IPS-18c (cell line): ENCODE measurements at regions not wholly inside any gene's neighbourhood (a gene's known extent, or its start where the extent isn't known, plus 50 kb on each side); places are given as distances from the start of the nearest gene placed in this dataset.

Experiments
- H3K4me3 ChIP-seq: 2 replicates; pipeline ENCODE4 v1.7.0; 2013; ENCODE audit warnings: low read depth, mild to moderate bottlenecking, low read length, moderate library complexity; ENCODE audit not compliant: insufficient read depth
- H3K9me3 ChIP-seq: one replicate; pipeline ENCODE4 v1.6.1; 2013; ENCODE audit warnings: mild to moderate bottlenecking, low read length, moderate library complexity; ENCODE audit not compliant: control insufficient read depth, insufficient read depth

DNA sequence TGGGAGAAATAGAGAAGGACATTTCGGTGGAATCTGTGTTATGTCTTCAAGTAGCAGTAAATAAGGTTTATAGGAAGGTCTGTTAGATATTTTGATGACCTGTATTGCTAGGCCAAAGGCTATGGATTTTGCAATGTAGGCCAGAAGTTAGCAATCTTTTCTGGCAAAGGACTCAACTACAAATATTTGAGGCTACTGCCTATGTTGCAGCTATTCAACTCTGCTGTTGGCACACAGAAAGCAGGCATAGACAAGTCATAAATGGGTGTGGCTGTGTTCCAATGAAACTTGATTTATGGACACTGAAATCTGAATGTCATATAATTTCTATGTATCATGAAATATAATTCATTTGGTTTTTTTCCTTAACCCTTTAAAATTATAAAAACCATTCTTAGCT is 438.7 kb upstream of the C2CD4B start:
- peaks cover 2% of the 10 kb centered on the region for H3K9me3 ChIP-seq
- H3K4me3 ChIP-seq = no peak overlapping the region

- Histone ChIP-seq H3K9me3 (peaks cover 2% of the 10 kb centered on the region), H3K4me3 (no peak overlapping the region)
These were observed 437.3 kb upstream of the TPM1 start for GRCh38 chr15:62605282-62605681.

GRCh38 chr15:62606376-62607113 is 436.0 kb upstream of the TPM1 start:
- Histone ChIP-seq H3K9me3 (peaks cover 2% of the 10 kb centered on the region), H3K4me3 (no peak overlapping the region)

GRCh38 chr15:62607114-62607462 is 435.5 kb upstream of the TPM1 start:
- Histone ChIP-seq H3K9me3 (peaks cover 2% of the 10 kb centered on the region), H3K4me3 (no peak overlapping the region)

- peaks cover 2% of the 10 kb centered on the region for H3K9me3 ChIP-seq
- no peak overlapping the region for H3K4me3 ChIP-seq
These were observed 434.9 kb upstream of the TPM1 start for GRCh38 chr15:62607643-62608042.

DNA sequence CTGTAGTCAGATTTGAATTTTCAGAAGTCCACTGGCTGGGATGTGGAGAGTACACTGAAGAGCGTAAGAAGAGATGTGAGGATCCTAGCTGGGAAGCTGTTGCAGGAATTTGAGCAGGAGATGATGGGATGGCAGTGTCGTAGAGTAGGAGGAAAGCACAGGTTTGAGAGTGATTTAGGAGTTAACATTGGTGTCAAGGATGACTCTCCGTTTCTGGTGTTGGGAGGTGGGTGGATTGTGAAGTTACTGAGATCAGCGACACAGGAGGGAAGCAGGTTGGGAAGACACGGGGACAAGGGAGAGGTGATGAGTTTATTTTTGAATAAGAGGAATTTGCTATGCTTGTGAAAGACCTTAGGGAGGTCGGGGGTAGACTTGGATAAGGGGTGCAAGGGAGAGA is 434.2 kb upstream of the TPM1 start:
- H3K9me3 ChIP-seq = peaks cover 2% of the 10 kb centered on the region

GRCh38 chr15:62610265-62610869 is 432.2 kb upstream of the TPM1 start:
- H3K9me3 ChIP-seq = peaks cover 2% of the 10 kb centered on the region
- no peak overlapping the region for H3K4me3 ChIP-seq

More for the DNA sequence above, 434.2 kb upstream of the TPM1 start:
- H3K4me3 ChIP-seq = no peak overlapping the region

DNA sequence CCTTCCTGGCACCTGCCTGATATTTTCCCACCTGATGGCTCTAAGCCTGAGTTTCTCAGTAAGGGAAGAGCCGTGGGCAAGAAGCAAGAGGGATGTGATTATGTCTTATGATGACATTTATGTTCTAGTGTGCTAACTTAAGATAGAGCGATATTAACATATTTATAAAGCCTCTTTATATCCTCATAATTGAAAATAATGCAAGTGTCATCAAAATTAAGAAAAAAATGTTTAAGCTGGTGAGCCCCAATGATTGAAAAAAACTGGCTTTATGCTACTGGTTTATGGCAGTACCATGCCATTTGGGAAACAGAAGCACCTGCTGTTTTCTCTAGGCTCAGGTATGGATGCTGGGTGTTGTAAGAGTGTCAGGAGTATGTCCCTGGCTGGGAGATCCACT is 431.5 kb upstream of the TPM1 start:
- H3K9me3 ChIP-seq = peaks cover under 1% of the 10 kb centered on the region
- H3K4me3 ChIP-seq = no peak overlapping the region

DNA sequence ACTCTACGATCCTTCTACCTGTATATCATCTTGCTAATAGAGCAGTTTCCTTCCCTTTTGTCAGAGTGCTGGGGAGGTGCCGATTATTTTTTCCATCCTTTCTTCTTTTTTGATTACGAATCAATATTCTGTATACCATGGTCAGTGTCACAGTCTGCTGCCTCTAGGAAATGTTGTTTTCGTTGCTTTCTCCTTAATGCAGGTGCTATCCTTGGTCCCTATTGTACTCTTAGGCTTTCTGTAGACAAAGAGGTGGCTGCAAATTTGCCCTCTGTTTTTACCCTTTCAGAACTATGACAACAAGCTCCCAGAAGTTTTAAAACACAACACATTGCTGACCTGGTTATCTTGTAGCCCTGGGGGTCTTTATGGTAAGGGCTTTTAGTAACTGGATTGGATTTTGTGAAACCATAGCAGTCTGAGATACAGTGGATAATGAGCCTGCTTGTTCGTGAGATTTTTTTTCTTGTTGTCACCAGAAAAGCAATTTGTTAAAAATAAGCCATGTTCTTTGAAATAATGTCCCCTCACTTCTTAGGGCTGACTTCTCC is 430.3 kb upstream of the TPM1 start:
- Histone ChIP-seq H3K9me3 (no peaks in the 10 kb centered on the region), H3K4me3 (no peak overlapping the region)

- no peak overlapping the region for H3K4me3 ChIP-seq
These were observed 429.8 kb upstream of the TPM1 start for GRCh38 chr15:62612771-62613170.

DNA sequence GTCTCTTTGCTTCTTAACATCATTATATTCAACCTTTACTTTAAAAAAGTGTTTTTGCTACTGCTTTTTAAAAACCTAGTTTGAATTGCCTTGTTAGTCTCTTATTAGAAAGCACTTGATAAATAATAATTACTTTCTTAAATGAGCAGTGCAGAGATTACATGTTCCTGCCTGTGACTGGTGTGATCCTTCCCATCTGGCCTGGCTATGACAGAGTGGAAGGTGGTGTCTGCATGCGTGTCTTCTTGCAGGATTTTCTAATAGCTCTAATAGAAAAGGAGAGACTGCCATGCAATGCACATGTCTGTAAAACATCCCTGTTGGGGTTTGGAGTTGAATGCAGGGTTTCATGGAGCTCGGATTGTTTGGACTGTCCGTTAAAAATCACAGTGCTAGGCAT is 425.8 kb upstream of the TPM1 start:
- Histone ChIP-seq H3K9me3 (no peaks in the 10 kb centered on the region), H3K4me3 (no peak overlapping the region)

More at GRCh38 chr15:62612771-62613170, 429.8 kb upstream of the TPM1 start:
- H3K9me3 ChIP-seq = no peaks in the 10 kb centered on the region

GRCh38 chr15:62617741-62618140 is 424.8 kb upstream of the TPM1 start:
- no peaks in the 10 kb centered on the region for H3K9me3 ChIP-seq
- no peak overlapping the region for H3K4me3 ChIP-seq

DNA sequence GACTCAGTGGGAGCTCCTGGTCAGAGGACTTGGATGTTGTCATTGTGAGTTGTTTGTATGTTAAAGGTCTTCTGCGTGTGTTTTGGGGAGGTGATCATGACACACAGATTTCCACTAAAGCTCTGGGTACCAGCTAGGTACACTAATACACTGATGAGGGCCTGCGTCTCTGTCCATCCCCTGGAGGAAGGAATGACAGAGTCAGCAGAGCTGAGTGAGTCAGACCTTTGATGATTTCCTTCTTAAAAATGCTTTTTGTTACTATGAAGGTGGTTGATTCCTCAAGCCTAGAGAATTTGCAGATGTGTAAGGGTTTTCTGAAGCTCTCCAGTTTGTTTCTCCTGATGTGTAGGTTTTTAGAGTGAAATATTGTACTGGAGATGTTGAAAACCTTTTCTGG is 424.1 kb upstream of the TPM1 start:
- Histone ChIP-seq H3K4me3 (no peak overlapping the region), H3K9me3 (no peaks in the 10 kb centered on the region)

- Histone ChIP-seq H3K4me3 (no peak overlapping the region), H3K9me3 (no peaks in the 10 kb centered on the region)
These were observed 423.6 kb upstream of the TPM1 start for GRCh38 chr15:62618846-62619504.

- Histone ChIP-seq H3K9me3 (no peaks in the 10 kb centered on the region), H3K4me3 (no peak overlapping the region)
These were observed 423.0 kb upstream of the TPM1 start for GRCh38 chr15:62619526-62619925.

DNA sequence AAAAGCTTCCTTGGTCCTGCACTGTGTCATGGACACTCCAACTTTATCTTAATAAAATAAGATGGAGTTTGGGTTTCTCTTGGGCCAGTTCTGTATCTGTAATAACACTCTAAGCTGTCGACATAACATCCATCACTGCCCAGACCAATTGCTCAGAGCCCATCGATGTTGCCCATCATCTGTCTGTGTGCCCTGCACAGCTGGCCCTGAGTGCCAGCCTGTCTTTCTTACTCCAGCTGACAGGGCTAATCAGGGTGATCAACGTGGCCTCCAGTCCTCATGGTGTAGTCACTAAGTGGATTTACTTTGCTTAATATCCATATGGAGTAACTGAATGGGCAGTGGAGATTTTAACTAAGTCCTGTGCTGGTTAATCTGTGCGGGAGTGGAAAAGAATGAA is 419.8 kb upstream of the TPM1 start:
- H3K9me3 ChIP-seq = no peaks in the 10 kb centered on the region
- no peak overlapping the region for H3K4me3 ChIP-seq

- Histone ChIP-seq H3K4me3 (no peak overlapping the region), H3K9me3 (no peaks in the 10 kb centered on the region)
These were observed 417.8 kb upstream of the TPM1 start for GRCh38 chr15:62624547-62625378.
